Breast epithelium (tissue), 3 donors: ENCODE measurements at regions not wholly inside any gene's neighbourhood (a gene's known extent, or its start where the extent isn't known, plus 50 kb on each side); places are given as distances from the start of the nearest gene placed in this dataset.

Source experiments
- POLR2AphosphoS5 ChIP-seq, 3 donors: sonication (generic); formaldehyde crosslinking; IDR thresholded peaks; one replicate each; pipeline ENCODE4 v1.6.1; 2017; ENCODE audit warnings: antibody characterized with exemption in 3 of 3
- TF ChIP-seq, protein P1 (sequence below), 3 donors: fragments of 450-650 bp; IDR thresholded peaks; one replicate each; pipeline ENCODE4 v1.5.1; 2016 to 2017; ENCODE audit warnings: antibody characterized with exemption in 3 of 3, mild to moderate bottlenecking in 3 of 3, moderate library complexity in 3 of 3

DNA sequence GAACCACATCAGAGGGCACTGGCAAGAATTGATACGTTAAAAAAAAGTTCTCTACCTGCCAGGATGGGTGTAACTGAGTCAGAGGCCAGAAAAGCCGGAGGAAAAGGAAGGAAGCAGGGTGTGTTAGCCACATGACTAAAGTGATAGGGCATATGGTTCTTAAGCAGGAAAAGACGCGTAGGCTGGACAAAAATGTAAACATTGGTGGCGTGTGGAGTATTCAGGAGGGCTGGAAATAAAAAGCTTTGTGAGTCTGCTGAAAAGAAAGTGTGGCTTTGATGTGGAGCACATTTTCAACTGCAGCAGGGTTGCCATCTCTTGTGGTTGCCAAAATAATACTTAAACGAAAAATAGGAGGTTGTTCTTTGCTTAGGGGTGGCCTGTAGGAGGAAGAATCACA is 186.5 kb upstream of the RPL34 start:
- no peak for TF ChIP-seq POLR2AphosphoS5 (IDR thresholded peaks at IDR 0.05)
- TF ChIP-seq, protein P1, sequence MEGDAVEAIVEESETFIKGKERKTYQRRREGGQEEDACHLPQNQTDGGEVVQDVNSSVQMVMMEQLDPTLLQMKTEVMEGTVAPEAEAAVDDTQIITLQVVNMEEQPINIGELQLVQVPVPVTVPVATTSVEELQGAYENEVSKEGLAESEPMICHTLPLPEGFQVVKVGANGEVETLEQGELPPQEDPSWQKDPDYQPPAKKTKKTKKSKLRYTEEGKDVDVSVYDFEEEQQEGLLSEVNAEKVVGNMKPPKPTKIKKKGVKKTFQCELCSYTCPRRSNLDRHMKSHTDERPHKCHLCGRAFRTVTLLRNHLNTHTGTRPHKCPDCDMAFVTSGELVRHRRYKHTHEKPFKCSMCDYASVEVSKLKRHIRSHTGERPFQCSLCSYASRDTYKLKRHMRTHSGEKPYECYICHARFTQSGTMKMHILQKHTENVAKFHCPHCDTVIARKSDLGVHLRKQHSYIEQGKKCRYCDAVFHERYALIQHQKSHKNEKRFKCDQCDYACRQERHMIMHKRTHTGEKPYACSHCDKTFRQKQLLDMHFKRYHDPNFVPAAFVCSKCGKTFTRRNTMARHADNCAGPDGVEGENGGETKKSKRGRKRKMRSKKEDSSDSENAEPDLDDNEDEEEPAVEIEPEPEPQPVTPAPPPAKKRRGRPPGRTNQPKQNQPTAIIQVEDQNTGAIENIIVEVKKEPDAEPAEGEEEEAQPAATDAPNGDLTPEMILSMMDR (IDR thresholded peaks at IDR 0.05), result no peak
